Left lung (tissue), 4 donors: ENCODE measurements at regions not wholly inside any gene's neighbourhood (a gene's known extent, or its start where the extent isn't known, plus 50 kb on each side); places are given as distances from the start of the nearest gene placed in this dataset.

Source experiments
- ATAC-seq: fragments of 200-7000 bp; cut with Tn5 transposase; one replicate; pipeline ENCODE4 v1.9.1; 2020; ENCODE audit warnings: moderate library complexity
- DNase-seq, 4 donors: peaks; one replicate each; pipeline ENCODE4 v3.0.0-alpha.2; 2013 to 2020
- H3K27ac ChIP-seq, 2 donors: fragments of 200-600 bp; sonication (generic) in 1 of 2; one replicate each; pipeline versions ENCODE4 v1.5.0 to v1.8.0; 2020 to 2021
- H3K27me3 ChIP-seq, 2 donors: fragments of 200-600 bp; sonication (generic) in 1 of 2; one replicate each; pipeline versions ENCODE4 v1.5.0 to v1.8.0; 2020 to 2021
- H3K36me3 ChIP-seq, 2 donors: fragments of 200-600 bp; sonication (generic) in 1 of 2; one replicate each; pipeline versions ENCODE4 v1.5.0 to v1.8.0; 2020 to 2021
- H3K4me1 ChIP-seq, 2 donors: fragments of 200-600 bp; one replicate each; pipeline ENCODE4 v1.8.0; 2021
- H3K4me3 ChIP-seq, 2 donors: fragments of 200-600 bp; sonication (generic) in 1 of 2; one replicate each; pipeline versions ENCODE4 v1.5.0 to v1.8.0; 2020 to 2021; ENCODE audit warnings: mild to moderate bottlenecking in 1 of 2
- H3K9me3 ChIP-seq, 2 donors: fragments of 200-600 bp; sonication (generic) in 1 of 2; one replicate each; pipeline versions ENCODE4 v1.5.0 to v1.8.0; 2020 to 2021
- CTCF ChIP-seq, 2 donors: fragments of 200-600 bp; sonication (generic) in 1 of 2; IDR thresholded peaks; one replicate each; pipeline versions ENCODE4 v1.5.0 to v1.8.0; 2021; ENCODE audit warnings: antibody characterized with exemption in 2 of 2
- intact Hi-C, 2 donors: fragments of 100-400 bp; cut with DNase I; formaldehyde crosslinking; loops; one replicate each; pipeline versions ENCODE4 v1.11.2 to v1.14.2; 2022
- donor health status: DM: no; HTN: yes; CAD: no.
- donor health status: DM: no; HTN: no; CAD: no.

- no peak for TF ChIP-seq CTCF (IDR thresholded peaks at IDR 0.05)
- H3K36me3 ChIP-seq: no peaks in the 10 kb centered on the region
- DNase-seq (no peak), ATAC-seq (no peak)
- intact Hi-C loops: no loop called here
- no peaks in the 10 kb centered on the region for H3K9me3 ChIP-seq
- no peaks in the 10 kb centered on the region for H3K4me1 ChIP-seq
- no peak overlapping the region for H3K4me3 ChIP-seq
- no peaks in the 10 kb centered on the region for H3K27me3 ChIP-seq
- no peak overlapping the region for H3K27ac ChIP-seq
Observed at GRCh38 chr14:26074892-26075291, 522.9 kb downstream of the NOVA1 start.

- no peak for DNase-seq
- Histone ChIP-seq H3K36me3 (no peaks in the 10 kb centered on the region), H3K27me3 (no peaks in the 10 kb centered on the region), H3K4me1 (no peaks in the 10 kb centered on the region), H3K4me3 (no peak overlapping the region), H3K27ac (no peak overlapping the region), H3K9me3 (no peaks in the 10 kb centered on the region)
- no peak for TF ChIP-seq CTCF (IDR thresholded peaks at IDR 0.05)
- ATAC-seq: no peak
- intact Hi-C loops: no loop called here
Observed at GRCh38 chr14:26070443-26070842, 527.4 kb downstream of the NOVA1 start.

- Histone ChIP-seq H3K4me1 (no peaks in the 10 kb centered on the region), H3K9me3 (no peaks in the 10 kb centered on the region), H3K36me3 (no peaks in the 10 kb centered on the region), H3K27ac (no peak overlapping the region), H3K27me3 (no peaks in the 10 kb centered on the region), H3K4me3 (no peak overlapping the region)
- no peak for TF ChIP-seq CTCF (IDR thresholded peaks at IDR 0.05)
- ATAC-seq (no peak), DNase-seq (no peak)
- intact Hi-C loops: no loop called here
Observed at GRCh38 chr14:26067786-26068459, 529.9 kb downstream of the NOVA1 start.

GRCh38 chr14:26067341-26067740 is 530.5 kb downstream of the NOVA1 start:
- Histone ChIP-seq H3K9me3 (no peaks in the 10 kb centered on the region), H3K27ac (no peak overlapping the region), H3K4me1 (no peaks in the 10 kb centered on the region), H3K4me3 (no peak overlapping the region), H3K27me3 (no peaks in the 10 kb centered on the region), H3K36me3 (no peaks in the 10 kb centered on the region)
- intact Hi-C loops: no loop called here
- no peak for TF ChIP-seq CTCF (IDR thresholded peaks at IDR 0.05)
- ATAC-seq (no peak), DNase-seq (no peak)

- ATAC-seq (no peak), DNase-seq (no peak)
- H3K4me3 ChIP-seq: no peak overlapping the region
- H3K36me3 ChIP-seq: no peaks in the 10 kb centered on the region
- no peaks in the 10 kb centered on the region for H3K4me1 ChIP-seq
- H3K27ac ChIP-seq: no peak overlapping the region
- intact Hi-C loops: no loop called here
- TF ChIP-seq CTCF (IDR thresholded peaks at IDR 0.05): no peak
- no peaks in the 10 kb centered on the region for H3K27me3 ChIP-seq
- H3K9me3 ChIP-seq: peaks cover 0 to 8% of the 10 kb centered on the region in 2 donors
Observed at GRCh38 chr14:26056036-26056616, 541.7 kb downstream of the NOVA1 start.
